ENCODE measurements at regions not wholly inside any gene's neighbourhood (a gene's known extent, or its start where the extent isn't known, plus 50 kb on each side); places are given as distances from the start of the nearest gene placed in this dataset.

DNA sequence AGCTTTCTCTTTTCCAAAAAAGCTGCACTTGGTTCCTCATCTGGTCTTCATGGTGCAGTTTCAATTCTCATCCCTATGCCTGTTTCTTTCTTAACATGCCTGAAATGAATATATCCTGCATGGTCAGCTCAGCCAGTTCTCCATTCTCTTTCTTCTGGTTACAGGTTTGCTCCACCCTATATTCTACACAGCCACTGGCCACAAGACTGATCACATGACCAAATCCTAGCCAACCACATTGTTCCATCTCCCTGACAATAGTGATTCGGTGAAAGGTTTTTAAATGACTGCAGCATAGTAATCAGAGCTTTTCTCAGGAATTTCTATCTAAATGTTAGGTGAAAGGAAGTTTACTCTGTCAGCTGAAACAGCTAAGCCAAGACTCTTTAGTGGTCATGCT, 891.4 kb downstream of the METTL15 start:
- no peak overlapping the region for H2AFZ ChIP-seq (ENCODE audit: low read depth, low read length, severe bottlenecking)
- H3K27ac ChIP-seq (ENCODE audit: low read depth, low read length) = no peak overlapping the region
- H3K4me2 ChIP-seq (ENCODE audit: low read depth, low read length, poor library complexity, severe bottlenecking) = no peak overlapping the region

DNA sequence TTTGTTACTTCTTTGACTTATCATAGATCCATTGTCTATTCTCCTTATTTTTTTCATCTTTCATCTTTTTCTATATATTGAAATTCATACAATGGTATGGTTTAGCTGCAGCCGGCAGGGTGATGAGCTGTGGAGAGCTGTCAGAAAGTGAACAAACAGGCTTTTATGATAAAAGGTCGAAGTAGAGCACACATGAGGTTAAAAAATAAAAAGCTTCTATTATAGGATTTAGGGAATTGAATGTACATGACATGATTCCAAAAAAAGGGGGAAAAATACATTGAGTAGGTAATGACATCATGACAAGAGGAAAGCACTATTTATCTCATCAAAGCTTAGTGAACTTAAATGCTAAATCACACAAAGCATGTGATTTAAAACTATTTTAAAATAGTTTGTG, 884.8 kb downstream of the METTL15 start:
- Histone ChIP-seq H3F3A (ENCODE audit: insufficient read depth) (no peaks in the 10 kb centered on the region), H4K20me1 (ENCODE audit: low read depth, low read length) (no peaks in the 10 kb centered on the region), H3K79me2 (ENCODE audit: insufficient read depth, low read length) (no peaks in the 10 kb centered on the region), H3K9me3 (ENCODE audit: insufficient read depth, low read length) (no peaks in the 10 kb centered on the region), H3K4me2 (ENCODE audit: low read depth, low read length, poor library complexity, severe bottlenecking) (no peak overlapping the region), H3K9ac (ENCODE audit: low read length) (no peak overlapping the region), H3K4me3 (ENCODE audit: insufficient read depth, low read length, poor library complexity, severe bottlenecking) (no peak overlapping the region), H2AFZ (ENCODE audit: low read depth, low read length, severe bottlenecking) (no peak overlapping the region), H3K27me3 (ENCODE audit: low read length) (no peaks in the 10 kb centered on the region), H3K27ac (ENCODE audit: low read depth, low read length) (no peak overlapping the region), H3K9me2 (replicated peaks; ENCODE audit: insufficient read depth, low read length) (no peaks in the 10 kb centered on the region), H3K36me3 (ENCODE audit: low read length) (no peaks in the 10 kb centered on the region)
- TF ChIP-seq EZH2phosphoT487 (conservative IDR thresholded peaks at IDR 0.05; ENCODE audit: low read length) = no peak
- TF ChIP-seq, protein P1, sequence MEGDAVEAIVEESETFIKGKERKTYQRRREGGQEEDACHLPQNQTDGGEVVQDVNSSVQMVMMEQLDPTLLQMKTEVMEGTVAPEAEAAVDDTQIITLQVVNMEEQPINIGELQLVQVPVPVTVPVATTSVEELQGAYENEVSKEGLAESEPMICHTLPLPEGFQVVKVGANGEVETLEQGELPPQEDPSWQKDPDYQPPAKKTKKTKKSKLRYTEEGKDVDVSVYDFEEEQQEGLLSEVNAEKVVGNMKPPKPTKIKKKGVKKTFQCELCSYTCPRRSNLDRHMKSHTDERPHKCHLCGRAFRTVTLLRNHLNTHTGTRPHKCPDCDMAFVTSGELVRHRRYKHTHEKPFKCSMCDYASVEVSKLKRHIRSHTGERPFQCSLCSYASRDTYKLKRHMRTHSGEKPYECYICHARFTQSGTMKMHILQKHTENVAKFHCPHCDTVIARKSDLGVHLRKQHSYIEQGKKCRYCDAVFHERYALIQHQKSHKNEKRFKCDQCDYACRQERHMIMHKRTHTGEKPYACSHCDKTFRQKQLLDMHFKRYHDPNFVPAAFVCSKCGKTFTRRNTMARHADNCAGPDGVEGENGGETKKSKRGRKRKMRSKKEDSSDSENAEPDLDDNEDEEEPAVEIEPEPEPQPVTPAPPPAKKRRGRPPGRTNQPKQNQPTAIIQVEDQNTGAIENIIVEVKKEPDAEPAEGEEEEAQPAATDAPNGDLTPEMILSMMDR (IDR thresholded peaks at IDR 0.05; ENCODE audit: insufficient read depth, low read length, poor library complexity, severe bottlenecking) = no peak

More for the DNA sequence above, 891.4 kb downstream of the METTL15 start:
- H3K4me3 ChIP-seq (ENCODE audit: insufficient read depth, low read length, poor library complexity, severe bottlenecking) = no peak overlapping the region
- no peaks in the 10 kb centered on the region for H3F3A ChIP-seq (ENCODE audit: insufficient read depth)
- H3K9ac ChIP-seq (ENCODE audit: low read length) = no peak overlapping the region
- H3K27me3 ChIP-seq (ENCODE audit: low read length) = no peaks in the 10 kb centered on the region
- no peaks in the 10 kb centered on the region for H3K36me3 ChIP-seq (ENCODE audit: low read length)
- H3K9me2 ChIP-seq (replicated peaks; ENCODE audit: insufficient read depth, low read length) = no peaks in the 10 kb centered on the region
- H3K79me2 ChIP-seq (ENCODE audit: insufficient read depth, low read length) = no peaks in the 10 kb centered on the region
- H4K20me1 ChIP-seq (ENCODE audit: low read depth, low read length) = no peaks in the 10 kb centered on the region
- no peaks in the 10 kb centered on the region for H3K9me3 ChIP-seq (ENCODE audit: insufficient read depth, low read length)
- TF ChIP-seq, protein P1 (IDR thresholded peaks at IDR 0.05; ENCODE audit: insufficient read depth, low read length, poor library complexity, severe bottlenecking) = no peak
- no peak for TF ChIP-seq EZH2phosphoT487 (conservative IDR thresholded peaks at IDR 0.05; ENCODE audit: low read length)

DNA sequence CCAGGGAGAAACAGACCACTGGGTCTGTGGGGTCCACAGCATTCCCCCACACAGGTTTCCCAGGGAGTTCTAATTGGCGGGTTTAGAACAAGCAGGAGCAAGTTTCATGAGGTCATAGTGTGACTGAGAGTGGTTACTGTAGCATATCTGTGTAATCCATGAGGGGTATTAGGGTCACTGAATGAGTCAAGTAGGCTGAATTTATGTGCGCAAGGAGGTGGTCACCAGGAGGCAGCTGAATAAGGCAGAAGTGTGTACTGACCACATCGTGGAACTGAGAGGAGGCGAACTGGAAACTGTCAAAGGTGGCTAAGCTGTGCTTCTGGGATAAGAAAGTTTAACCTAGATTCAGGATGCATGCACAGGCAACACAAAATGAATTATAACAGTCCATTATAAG, 876.0 kb downstream of the METTL15 start:
- H3K9ac ChIP-seq (ENCODE audit: low read length) = no peak overlapping the region
- no peak overlapping the region for H3K4me3 ChIP-seq (ENCODE audit: insufficient read depth, low read length, poor library complexity, severe bottlenecking)
- no peaks in the 10 kb centered on the region for H3K9me3 ChIP-seq (ENCODE audit: insufficient read depth, low read length)
- H4K20me1 ChIP-seq (ENCODE audit: low read depth, low read length) = no peaks in the 10 kb centered on the region
- H3K36me3 ChIP-seq (ENCODE audit: low read length) = no peaks in the 10 kb centered on the region
- H3K27ac ChIP-seq (ENCODE audit: low read depth, low read length) = no peak overlapping the region
- H3K9me2 ChIP-seq (replicated peaks; ENCODE audit: insufficient read depth, low read length) = no peaks in the 10 kb centered on the region
- H3K79me2 ChIP-seq (ENCODE audit: insufficient read depth, low read length) = no peaks in the 10 kb centered on the region
- H3F3A ChIP-seq (ENCODE audit: insufficient read depth) = no peaks in the 10 kb centered on the region
- no peak overlapping the region for H3K4me2 ChIP-seq (ENCODE audit: low read depth, low read length, poor library complexity, severe bottlenecking)
- H2AFZ ChIP-seq (ENCODE audit: low read depth, low read length, severe bottlenecking) = no peak overlapping the region
- TF ChIP-seq EZH2phosphoT487 (conservative IDR thresholded peaks at IDR 0.05; ENCODE audit: low read length) = no peak
- TF ChIP-seq, protein P1 (IDR thresholded peaks at IDR 0.05; ENCODE audit: insufficient read depth, low read length, poor library complexity, severe bottlenecking) = no peak
- H3K27me3 ChIP-seq (ENCODE audit: low read length) = no peaks in the 10 kb centered on the region

Measured in SU-DHL-6 (cell line).